Right ventricle myocardium inferior (tissue), 1 donor: ENCODE measurements at regions not wholly inside any gene's neighbourhood (a gene's known extent, or its start where the extent isn't known, plus 50 kb on each side); places are given as distances from the start of the nearest gene placed in this dataset.
A peak's percentile ranks its signal among the peaks of the same experiment; 100 is the strongest.

Experiments used
- ATAC-seq: fragments of 200-7000 bp; cut with Tn5 transposase; one replicate; pipeline ENCODE4 v1.9.1; 2020; ENCODE audit warnings: mild to moderate bottlenecking, moderate library complexity
- DNase-seq: peaks from one replicate; pipeline ENCODE4 v3.0.0; 2021; ENCODE audit errors: missing footprints
- intact Hi-C: fragments of 100-400 bp; cut with DNase I; formaldehyde crosslinking; loops from one replicate; pipeline ENCODE4 v1.11.0; 2022
- donor health status: DM: no; HTN: yes; CAD: no; lungs with severe emphysema.

- DNase-seq, result no peak
- no peak for ATAC-seq
- intact Hi-C loops, result no loop called here
Measured at GRCh38 chr6:159461266-159461665, 231.8 kb downstream of the SOD2 start.

- intact Hi-C loops, result no loop called here
- DNase-seq, result no peak
- no peak for ATAC-seq
Measured at GRCh38 chr6:159460476-159460875, 232.6 kb downstream of the SOD2 start.

GRCh38 chr6:159456349-159456748 lies 236.7 kb downstream of the SOD2 start:
- no peak for DNase-seq
- ATAC-seq, result peak; percentile 80
- intact Hi-C loops, result no loop called here

GRCh38 chr6:159455700-159456274 lies 237.3 kb downstream of the SOD2 start:
- intact Hi-C loops, result no loop called here
- ATAC-seq (peak; percentile 20), DNase-seq (no peak)

- intact Hi-C loops, result no loop called here
- ATAC-seq (no peak), DNase-seq (no peak)
Measured at GRCh38 chr6:159450815-159451465, 242.1 kb downstream of the SOD2 start.

GRCh38 chr6:159446340-159446739 lies 246.7 kb downstream of the SOD2 start:
- DNase-seq, result no peak
- no peak for ATAC-seq
- intact Hi-C loops, result no loop called here

- DNase-seq (no peak), ATAC-seq (no peak)
- intact Hi-C loops, result no loop called here
Measured at GRCh38 chr6:159445351-159445750, 247.7 kb downstream of the SOD2 start.

- no peak for DNase-seq
- intact Hi-C loops, result no loop called here
- no peak for ATAC-seq
Measured at GRCh38 chr6:159444056-159444760, 248.8 kb downstream of the SOD2 start.

GRCh38 chr6:159443417-159443920 lies 249.6 kb downstream of the SOD2 start:
- intact Hi-C loops, result no loop called here
- no peak for ATAC-seq
- DNase-seq, result no peak

GRCh38 chr6:159441704-159441981 lies 251.4 kb downstream of the SOD2 start:
- DNase-seq (no peak), ATAC-seq (no peak)
- intact Hi-C loops, result no loop called here

- DNase-seq (no peak), ATAC-seq (peak; percentile 58)
- intact Hi-C loops, result no loop called here
Measured at GRCh38 chr6:159440911-159441703, 251.9 kb downstream of the SOD2 start.

- DNase-seq (no peak), ATAC-seq (no peak)
- intact Hi-C loops, result no loop called here
Measured at GRCh38 chr6:159440349-159440748, 252.7 kb downstream of the SOD2 start.

- no peak for DNase-seq
- ATAC-seq, result no peak
- intact Hi-C loops, result no loop called here
Measured at GRCh38 chr6:159439651-159440050, 253.4 kb downstream of the SOD2 start.

- ATAC-seq, result no peak
Measured at GRCh38 chr6:159438106-159438505, 254.9 kb downstream of the SOD2 start.

GRCh38 chr6:159436581-159436980 lies 256.5 kb downstream of the SOD2 start:
- intact Hi-C loops, result no loop called here
- DNase-seq (no peak), ATAC-seq (no peak)

More at GRCh38 chr6:159438106-159438505, 254.9 kb downstream of the SOD2 start:
- DNase-seq, result no peak
- intact Hi-C loops, result no loop called here

- ATAC-seq (no peak), DNase-seq (no peak)
- intact Hi-C loops, result no loop called here
Measured at GRCh38 chr6:159435701-159436100, 257.3 kb downstream of the SOD2 start.

GRCh38 chr6:159434410-159434809 lies 258.6 kb downstream of the SOD2 start:
- no peak for ATAC-seq
- intact Hi-C loops, result no loop called here
- no peak for DNase-seq

- ATAC-seq (no peak), DNase-seq (no peak)
- intact Hi-C loops, result no loop called here
Measured at GRCh38 chr6:159433550-159433949, 259.5 kb downstream of the SOD2 start.

- intact Hi-C loops, result no loop called here
- ATAC-seq (no peak), DNase-seq (no peak)
Measured at GRCh38 chr6:159431750-159432149, 261.3 kb downstream of the SOD2 start.

GRCh38 chr6:159430323-159430722 lies 261.1 kb downstream of the FNDC1 start:
- ATAC-seq (no peak), DNase-seq (no peak)
- intact Hi-C loops, result no loop called here
